ENCODE measurements at regions not wholly inside any gene's neighbourhood (a gene's known extent, or its start where the extent isn't known, plus 50 kb on each side); places are given as distances from the start of the nearest gene placed in this dataset.
"Not testable (repeated sequence)": the region's sequence is repeated elsewhere in the genome, so short reads cannot be mapped to it uniquely, and the experiment has no call there.

GRCh38 chr12:131403676-131404075, 307.2 kb upstream of the SFSWAP start:
- ChIA-PET CTCF (no interaction called here), POLR2A (no interaction called here)

GRCh38 chr12:131404705-131405104, 306.2 kb upstream of the SFSWAP start:
- WGBS (ENCODE audit: insufficient coverage): 95% methylated on average over 2 of the region's 3 CpGs
- Histone ChIP-seq H3K4me1 (ENCODE audit: control extremely low read depth in 1 of 4, control insufficient read depth in 4 of 4, insufficient read depth in 4 of 4, low read length in 3 of 4) (no peaks in the 10 kb centered on the region), H3K36me3 (ENCODE audit: control insufficient read depth in 4 of 4, insufficient read depth in 4 of 4, low read length in 3 of 4) (no peaks in the 10 kb centered on the region), H3K9me3 (ENCODE audit: control extremely low read depth in 1 of 5, control insufficient read depth in 4 of 5, insufficient read depth in 2 of 5, low read depth in 1 of 5, low read length in 4 of 5) (no peaks in the 10 kb centered on the region), H3K27me3 (replicated peaks in 2 of 5; ENCODE audit: control insufficient read depth in 4 of 5, insufficient read depth in 5 of 5, low read length in 4 of 5) (peaks cover 0 to 5% (median 2%) of the 10 kb centered on the region in 5 experiments), H3K27ac (ENCODE audit: insufficient read depth in 1 of 2, low read depth in 1 of 2, low read length in 2 of 2, poor library complexity in 1 of 2, severe bottlenecking in 2 of 2) (no peak overlapping the region), H3K4me3 (ENCODE audit: control insufficient read depth in 1 of 7, extremely low read depth in 1 of 7, insufficient read depth in 4 of 7, low read depth in 2 of 7, low read length in 6 of 7) (no peak overlapping the region)
- DNase-seq: no peak
- ChIA-PET CTCF (no interaction called here), POLR2A (no interaction called here)

More at GRCh38 chr12:131403676-131404075, 307.2 kb upstream of the SFSWAP start:
- H3K27me3 ChIP-seq (replicated peaks in 2 of 5; ENCODE audit: control insufficient read depth in 4 of 5, insufficient read depth in 5 of 5, low read length in 4 of 5): peaks cover 0 to 5% (median 0%) of the 10 kb centered on the region in 5 experiments
- H3K4me1 ChIP-seq (ENCODE audit: control extremely low read depth in 1 of 4, control insufficient read depth in 4 of 4, insufficient read depth in 4 of 4, low read length in 3 of 4): no peaks in the 10 kb centered on the region
- H3K36me3 ChIP-seq (ENCODE audit: control insufficient read depth in 4 of 4, insufficient read depth in 4 of 4, low read length in 3 of 4): no peaks in the 10 kb centered on the region
- no peak for DNase-seq
- no peak overlapping the region for H3K27ac ChIP-seq (ENCODE audit: insufficient read depth in 1 of 2, low read depth in 1 of 2, low read length in 2 of 2, poor library complexity in 1 of 2, severe bottlenecking in 2 of 2)
- peaks cover 0 to 3% (median 0%) of the 10 kb centered on the region in 5 experiments for H3K9me3 ChIP-seq (ENCODE audit: control extremely low read depth in 1 of 5, control insufficient read depth in 4 of 5, insufficient read depth in 2 of 5, low read depth in 1 of 5, low read length in 4 of 5)
- 100% methylated on average over 4 of the region's 6 CpGs for WGBS (ENCODE audit: insufficient coverage)
- H3K4me3 ChIP-seq (ENCODE audit: control insufficient read depth in 1 of 7, extremely low read depth in 1 of 7, insufficient read depth in 4 of 7, low read depth in 2 of 7, low read length in 6 of 7): no peak overlapping the region

DNA sequence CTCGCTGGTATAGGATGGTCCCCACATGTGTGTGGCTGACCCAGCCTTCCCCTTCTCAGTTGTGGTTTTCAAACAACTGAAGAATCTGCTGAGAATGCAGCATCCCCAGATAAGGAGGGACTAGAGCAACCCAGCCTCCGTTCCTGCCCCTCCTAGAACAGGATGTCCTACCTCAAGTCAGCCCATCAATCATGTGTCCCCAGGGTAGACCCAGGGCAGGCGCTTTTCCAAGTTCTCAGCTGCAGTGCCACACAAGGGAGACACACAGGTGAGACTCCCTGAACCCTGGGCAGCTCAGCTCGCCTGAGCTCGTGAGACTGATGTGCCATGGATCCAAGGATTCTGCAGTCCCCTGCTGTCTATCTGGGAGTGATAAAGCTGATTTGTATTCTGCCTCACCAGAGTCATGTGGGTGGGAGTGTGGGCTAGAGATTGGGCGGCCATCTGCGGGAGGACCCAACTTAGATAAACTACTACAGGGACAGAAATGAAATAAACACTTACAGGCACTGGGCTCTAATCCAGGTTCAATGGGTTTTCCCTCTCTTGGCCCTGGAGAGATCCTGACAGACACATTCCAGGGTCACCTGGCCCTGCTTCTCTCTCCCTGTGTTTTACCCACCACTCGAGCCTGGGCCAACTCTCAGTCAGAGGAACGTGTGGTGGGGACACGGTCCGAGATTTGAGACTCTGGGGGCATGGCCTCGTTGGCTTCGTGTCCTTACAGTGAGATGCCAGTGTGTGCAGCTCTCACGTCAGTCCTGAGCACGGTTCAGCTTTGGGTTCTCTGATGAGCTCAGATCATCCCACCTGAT, 303.5 kb upstream of the SFSWAP start:
- Histone ChIP-seq H3K9me3 (ENCODE audit: control extremely low read depth in 1 of 5, control insufficient read depth in 4 of 5, insufficient read depth in 2 of 5, low read depth in 1 of 5, low read length in 4 of 5) (no peaks in the 10 kb centered on the region), H3K36me3 (ENCODE audit: control insufficient read depth in 4 of 4, insufficient read depth in 4 of 4, low read length in 3 of 4) (no peaks in the 10 kb centered on the region), H3K27ac (ENCODE audit: insufficient read depth in 1 of 2, low read depth in 1 of 2, low read length in 2 of 2, poor library complexity in 1 of 2, severe bottlenecking in 2 of 2) (no peak overlapping the region), H3K4me3 (ENCODE audit: control insufficient read depth in 1 of 7, extremely low read depth in 1 of 7, insufficient read depth in 4 of 7, low read depth in 2 of 7, low read length in 6 of 7) (no peak overlapping the region), H3K4me1 (ENCODE audit: control extremely low read depth in 1 of 4, control insufficient read depth in 4 of 4, insufficient read depth in 4 of 4, low read length in 3 of 4) (no peaks in the 10 kb centered on the region), H3K27me3 (replicated peaks in 2 of 5; ENCODE audit: control insufficient read depth in 4 of 5, insufficient read depth in 5 of 5, low read length in 4 of 5) (peaks cover 0 to 5% (median 2%) of the 10 kb centered on the region in 5 experiments)
- CTCF ChIA-PET: no interaction called here
- DNase-seq: peak in 1 of 3 donors; percentile 7
- 79% methylated on average over 15 of the region's 15 CpGs for WGBS (ENCODE audit: insufficient coverage)
- POLR2A ChIA-PET: no interaction called here

DNA sequence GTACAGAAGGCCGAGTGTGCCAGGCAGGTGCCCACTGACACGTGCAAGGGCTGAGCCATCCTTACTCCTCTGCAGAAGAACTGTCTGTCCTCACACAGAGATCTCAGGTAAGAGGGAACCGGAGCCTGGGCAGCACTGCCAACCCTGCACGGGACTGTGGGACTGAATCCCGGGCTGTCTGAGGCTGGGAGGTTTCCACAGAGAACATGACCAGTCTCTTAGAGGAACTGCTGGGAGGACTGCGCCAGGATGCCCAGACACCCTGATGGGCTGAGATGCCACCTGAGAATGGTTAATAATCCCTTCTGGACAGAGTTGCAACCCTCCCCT, 302.9 kb upstream of the SFSWAP start:
- no peaks in the 10 kb centered on the region for H3K4me1 ChIP-seq (ENCODE audit: control extremely low read depth in 1 of 4, control insufficient read depth in 4 of 4, insufficient read depth in 4 of 4, low read length in 3 of 4)
- H3K9me3 ChIP-seq (ENCODE audit: control extremely low read depth in 1 of 5, control insufficient read depth in 4 of 5, insufficient read depth in 2 of 5, low read depth in 1 of 5, low read length in 4 of 5): no peaks in the 10 kb centered on the region
- no peak for DNase-seq
- no peaks in the 10 kb centered on the region for H3K36me3 ChIP-seq (ENCODE audit: control insufficient read depth in 4 of 4, insufficient read depth in 4 of 4, low read length in 3 of 4)
- peaks cover 0 to 5% (median 3%) of the 10 kb centered on the region in 5 experiments for H3K27me3 ChIP-seq (replicated peaks in 2 of 5; ENCODE audit: control insufficient read depth in 4 of 5, insufficient read depth in 5 of 5, low read length in 4 of 5)
- ChIA-PET POLR2A (no interaction called here), CTCF (no interaction called here)
- no peak overlapping the region for H3K4me3 ChIP-seq (ENCODE audit: control insufficient read depth in 1 of 7, extremely low read depth in 1 of 7, insufficient read depth in 4 of 7, low read depth in 2 of 7, low read length in 6 of 7)
- 93% methylated on average over 5 of the region's 6 CpGs for WGBS (ENCODE audit: insufficient coverage)
- H3K27ac ChIP-seq (ENCODE audit: insufficient read depth in 1 of 2, low read depth in 1 of 2, low read length in 2 of 2, poor library complexity in 1 of 2, severe bottlenecking in 2 of 2): no peak overlapping the region

- Histone ChIP-seq H3K4me3 (ENCODE audit: control insufficient read depth in 1 of 7, extremely low read depth in 1 of 7, insufficient read depth in 4 of 7, low read depth in 2 of 7, low read length in 6 of 7) (no peak overlapping the region), H3K4me1 (ENCODE audit: control extremely low read depth in 1 of 4, control insufficient read depth in 4 of 4, insufficient read depth in 4 of 4, low read length in 3 of 4) (no peaks in the 10 kb centered on the region), H3K27ac (ENCODE audit: insufficient read depth in 1 of 2, low read depth in 1 of 2, low read length in 2 of 2, poor library complexity in 1 of 2, severe bottlenecking in 2 of 2) (no peak overlapping the region), H3K9me3 (ENCODE audit: control extremely low read depth in 1 of 5, control insufficient read depth in 4 of 5, insufficient read depth in 2 of 5, low read depth in 1 of 5, low read length in 4 of 5) (no peaks in the 10 kb centered on the region), H3K27me3 (replicated peaks in 2 of 5; ENCODE audit: control insufficient read depth in 4 of 5, insufficient read depth in 5 of 5, low read length in 4 of 5) (peaks cover 0 to 5% (median 3%) of the 10 kb centered on the region in 5 experiments), H3K36me3 (ENCODE audit: control insufficient read depth in 4 of 4, insufficient read depth in 4 of 4, low read length in 3 of 4) (no peaks in the 10 kb centered on the region)
- 78% methylated on average over 5 of the region's 5 CpGs for WGBS (ENCODE audit: insufficient coverage)
- ChIA-PET POLR2A (no interaction called here), CTCF (no interaction called here)
- no peak for DNase-seq
Observed at GRCh38 chr12:131408484-131408883, 302.4 kb upstream of the SFSWAP start.

- ChIA-PET POLR2A (no interaction called here), CTCF (interaction anchor here (0.9 kb wide), 1 partner anchor 9 kb away, joined by 3 read pairs; no protein-coding TSS in a partner anchor)
- H3K4me1 ChIP-seq (ENCODE audit: control extremely low read depth in 1 of 4, control insufficient read depth in 4 of 4, insufficient read depth in 4 of 4, low read length in 3 of 4): no peaks in the 10 kb centered on the region
- peaks cover 0 to 5% (median 3%) of the 10 kb centered on the region in 5 experiments for H3K27me3 ChIP-seq (replicated peaks in 2 of 5; ENCODE audit: control insufficient read depth in 4 of 5, insufficient read depth in 5 of 5, low read length in 4 of 5)
- no peaks in the 10 kb centered on the region for H3K36me3 ChIP-seq (ENCODE audit: control insufficient read depth in 4 of 4, insufficient read depth in 4 of 4, low read length in 3 of 4)
- 67% methylated on average over 1 of the region's 1 CpG for WGBS (ENCODE audit: insufficient coverage)
- no peak overlapping the region for H3K27ac ChIP-seq (ENCODE audit: insufficient read depth in 1 of 2, low read depth in 1 of 2, low read length in 2 of 2, poor library complexity in 1 of 2, severe bottlenecking in 2 of 2)
- no peak overlapping the region for H3K4me3 ChIP-seq (ENCODE audit: control insufficient read depth in 1 of 7, extremely low read depth in 1 of 7, insufficient read depth in 4 of 7, low read depth in 2 of 7, low read length in 6 of 7)
- no peaks in the 10 kb centered on the region for H3K9me3 ChIP-seq (ENCODE audit: control extremely low read depth in 1 of 5, control insufficient read depth in 4 of 5, insufficient read depth in 2 of 5, low read depth in 1 of 5, low read length in 4 of 5)
- DNase-seq: no peak
Observed at GRCh38 chr12:131409211-131409610, 301.7 kb upstream of the SFSWAP start.

DNA sequence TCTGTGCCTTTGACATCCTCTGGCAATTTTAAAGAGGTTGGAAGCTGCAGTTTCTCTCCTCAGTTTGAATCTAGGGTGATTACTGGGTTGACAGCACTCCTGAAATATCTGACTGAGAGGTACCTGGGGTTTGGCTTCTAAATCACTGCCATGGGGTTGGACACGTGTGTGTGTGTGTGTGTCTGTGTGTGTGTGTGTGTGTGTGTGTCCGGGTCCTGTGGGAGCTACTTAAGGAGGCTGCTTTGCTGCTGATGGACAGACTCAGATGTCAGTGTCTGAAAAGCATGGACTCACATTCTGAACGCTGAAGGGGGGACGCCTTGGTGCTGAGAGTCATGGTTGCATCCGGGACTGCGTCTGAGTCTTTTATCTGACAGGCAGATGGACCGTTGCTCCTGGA, 299.1 kb upstream of the SFSWAP start:
- WGBS (ENCODE audit: insufficient coverage): no CpG with 5 or more reads among the region's 7 CpGs
- H3K9me3 ChIP-seq (ENCODE audit: control extremely low read depth in 1 of 5, control insufficient read depth in 4 of 5, insufficient read depth in 2 of 5, low read depth in 1 of 5, low read length in 4 of 5); H3K4me3 ChIP-seq (ENCODE audit: control insufficient read depth in 1 of 7, extremely low read depth in 1 of 7, insufficient read depth in 4 of 7, low read depth in 2 of 7, low read length in 6 of 7); CTCF ChIA-PET; H3K27me3 ChIP-seq (replicated peaks in 2 of 5; ENCODE audit: control insufficient read depth in 4 of 5, insufficient read depth in 5 of 5, low read length in 4 of 5); H3K4me1 ChIP-seq (ENCODE audit: control extremely low read depth in 1 of 4, control insufficient read depth in 4 of 4, insufficient read depth in 4 of 4, low read length in 3 of 4); H3K27ac ChIP-seq (ENCODE audit: insufficient read depth in 1 of 2, low read depth in 1 of 2, low read length in 2 of 2, poor library complexity in 1 of 2, severe bottlenecking in 2 of 2); DNase-seq; POLR2A ChIA-PET; H3K36me3 ChIP-seq (ENCODE audit: control insufficient read depth in 4 of 4, insufficient read depth in 4 of 4, low read length in 3 of 4): not testable (repeated sequence)
